Esophagus squamous epithelium (tissue), 4 donors: ENCODE measurements at regions not wholly inside any gene's neighbourhood (a gene's known extent, or its start where the extent isn't known, plus 50 kb on each side); places are given as distances from the start of the nearest gene placed in this dataset.

Experiments
- CTCF ChIP-seq, 6 experiments: fragments of 450-650 bp in 4 of 6; fragments of 200-600 bp in 2 of 6; sonication (generic) in 2 of 6; IDR thresholded peaks; one replicate each; pipeline ENCODE4 v1.5.1; 2016 to 2019; ENCODE audit warnings: antibody characterized with exemption in 6 of 6, mild to moderate bottlenecking in 4 of 6, moderate library complexity in 4 of 6
- POLR2A ChIP-seq, 4 donors: fragments of 450-650 bp; IDR thresholded peaks; one replicate each; pipeline ENCODE4 v1.6.1; 2017; ENCODE audit warnings: antibody characterized with exemption in 4 of 4, mild to moderate bottlenecking in 4 of 4, moderate library complexity in 3 of 4

- TF ChIP-seq POLR2A (IDR thresholded peaks at IDR 0.05) = no peak
- no peak for TF ChIP-seq CTCF (IDR thresholded peaks at IDR 0.05)
These were observed 482.1 kb upstream of the AKR1E2 start for GRCh38 chr10:4343873-4344272.
